ENCODE measurements at regions not wholly inside any gene's neighbourhood (a gene's known extent, or its start where the extent isn't known, plus 50 kb on each side); places are given as distances from the start of the nearest gene placed in this dataset.

GRCh38 chr5:127206320-127207113 lies 84.1 kb upstream of the MEGF10 start (continued):
- TF ChIP-seq ZNF398 (tag by site-specific recombination; IDR thresholded peaks at IDR 0.05) (peak; percentile 91), ZNF830 (tag by site-specific recombination; IDR thresholded peaks at IDR 0.05; ENCODE audit: low read depth) (no peak), ZNF449 (tag by site-specific recombination; IDR thresholded peaks at IDR 0.05) (peak; percentile 57; the same call in 1 of the 2 replicates), ZNF157 (tag by site-specific recombination; IDR thresholded peaks at IDR 0.05) (no peak), ZNF558 (tag by site-specific recombination; IDR thresholded peaks at IDR 0.05) (peak; percentile 92), ZBTB17 (tag by site-specific recombination; IDR thresholded peaks at IDR 0.05) (peak; percentile 60; the same call in 1 of the 2 replicates), PRDM6 (tag by site-specific recombination; IDR thresholded peaks at IDR 0.05) (peak; percentile 95), ZNF777 (tag by site-specific recombination; IDR thresholded peaks at IDR 0.05; ENCODE audit: borderline replicate concordance) (no peak), ZNF544 (tag by site-specific recombination; IDR thresholded peaks at IDR 0.05) (no peak), ZNF747 (tag by site-specific recombination; IDR thresholded peaks at IDR 0.05) (no peak), ZNF837 (tag by site-specific recombination; IDR thresholded peaks at IDR 0.05) (no peak), ZNF623 (tag by site-specific recombination; IDR thresholded peaks at IDR 0.05) (0 out of 2 replicates have a peak, but pooled peaks have one; percentile 34), ZNF514 (tag by site-specific recombination; IDR thresholded peaks at IDR 0.05) (no peak), SCRT2 (tag by site-specific recombination; IDR thresholded peaks at IDR 0.05) (no peak), MYNN (tag by site-specific recombination; IDR thresholded peaks at IDR 0.05; ENCODE audit: borderline replicate concordance) (no peak), ZBTB8A (tag by site-specific recombination; IDR thresholded peaks at IDR 0.05) (no peak), ZBTB21 (tag by site-specific recombination; IDR thresholded peaks at IDR 0.05) (peak; percentile 93), ZSCAN4 (tag by site-specific recombination; IDR thresholded peaks at IDR 0.05) (no peak), ZNF324 (tag by site-specific recombination; IDR thresholded peaks at IDR 0.05) (peak; percentile 86; the same call in 1 of the 2 replicates), ZNF121 (tag by site-specific recombination; IDR thresholded peaks at IDR 0.05) (no peak), ZNF16 (tag by site-specific recombination; IDR thresholded peaks at IDR 0.05; ENCODE audit: low read depth) (no peak), ZNF549 (tag by site-specific recombination; IDR thresholded peaks at IDR 0.05) (no peak), ZNF311 (tag by site-specific recombination; IDR thresholded peaks at IDR 0.05; ENCODE audit: borderline replicate concordance) (no peak), ZNF148 (tag by site-specific recombination; IDR thresholded peaks at IDR 0.05; ENCODE audit: borderline replicate concordance) (no peak), ZFP69B (tag by site-specific recombination; IDR thresholded peaks at IDR 0.05) (peak; percentile 75; the same call in 1 of the 2 replicates), KLF9 (tag by site-specific recombination; IDR thresholded peaks at IDR 0.05; ENCODE audit: low read depth) (no peak), ZNF394 (tag by site-specific recombination; IDR thresholded peaks at IDR 0.05; ENCODE audit: borderline replicate concordance) (peak; percentile 65; the same call in 1 of the 2 replicates), ZNF513 (tag by site-specific recombination; IDR thresholded peaks at IDR 0.05) (no peak), ZFP37 (tag by site-specific recombination; IDR thresholded peaks at IDR 0.05) (no peak), ZNF510 (tag by site-specific recombination; IDR thresholded peaks at IDR 0.05; ENCODE audit: insufficient replicate concordance) (no peak)

Measured in HEK293 (cell line).